IMR-90 (cell line): ENCODE measurements at regions not wholly inside any gene's neighbourhood (a gene's known extent, or its start where the extent isn't known, plus 50 kb on each side); places are given as distances from the start of the nearest gene placed in this dataset.

Experiments
- ATAC-seq: fragments of 200-7000 bp; cut with Tn5 transposase; 2 replicates; pipeline ENCODE4 v1.9.1; 2020; ENCODE audit warnings: low read depth, mild to moderate bottlenecking, moderate library complexity
- BruUV-seq: library from RNA; stranded (reverse); fragments of 400-500 nt; replicated peaks from 2 replicates; lab custom pipeline; 2021; lab: Mats Ljungman, UMichigan
- CTCF ChIA-PET: fragments of 300-600 bp; formaldehyde crosslinking; extraction: SDS; loops from one replicate; lab custom pipeline; 2021; ENCODE audit warnings: antibody characterized with exemption; lab: Yijun Ruan, JAX
- POLR2A ChIA-PET: fragments of 300-600 bp; sonication (Branson Sonifier 250); formaldehyde crosslinking; loops from one replicate; lab custom pipeline; 2022; ENCODE audit warnings: antibody characterized with exemption; ENCODE audit not compliant: unreplicated experiment; lab: Charles Lee
- DNase-seq: peaks from one replicate; pipeline ENCODE4 v3.0.0; 2013
- H2AFZ ChIP-seq: replicated peaks from 2 replicates; pipeline ENCODE3; 2013; ENCODE audit warnings: low read length, mild to moderate bottlenecking; ENCODE audit not compliant: poor library complexity
- H2AK5ac ChIP-seq: 2 replicates; pipeline ENCODE4 v1.6.1; 2013; ENCODE audit warnings: low read depth, low read length, inconsistent platforms
- H2AK9ac ChIP-seq: replicated peaks from 2 replicates; pipeline ENCODE3; 2013; ENCODE audit warnings: mild to moderate bottlenecking, low read depth, low read length, moderate library complexity; ENCODE audit not compliant: poor library complexity
- H2BK120ac ChIP-seq: 2 replicates; pipeline ENCODE4 v1.6.1; 2013; ENCODE audit warnings: low read depth, low read length, inconsistent platforms
- H2BK15ac ChIP-seq: 3 replicates; pipeline ENCODE4 v1.6.1; 2013; ENCODE audit warnings: low read depth, low read length, inconsistent platforms
- H2BK20ac ChIP-seq: 2 replicates; pipeline ENCODE4 v1.6.1; 2013; ENCODE audit warnings: low read depth, mild to moderate bottlenecking, inconsistent platforms, low read length, moderate library complexity
- H2BK5ac ChIP-seq: 2 replicates; pipeline ENCODE4 v1.6.1; 2013; ENCODE audit warnings: mild to moderate bottlenecking, low read depth, low read length, inconsistent platforms; ENCODE audit not compliant: poor library complexity, severe bottlenecking
- H3K14ac ChIP-seq: replicated peaks from 2 replicates; pipeline ENCODE4 v1.6.1; 2013; ENCODE audit warnings: low read depth, low read length, inconsistent platforms
- H3K18ac ChIP-seq: 2 replicates; pipeline ENCODE4 v1.6.1; 2013; ENCODE audit warnings: low read depth, low read length, control low read depth
- H3K23ac ChIP-seq: 2 replicates; pipeline ENCODE4 v1.6.1; 2013; ENCODE audit warnings: low read depth, low read length, inconsistent platforms
- H3K27ac ChIP-seq: 2 replicates; pipeline ENCODE4 v1.5.1; 2013; ENCODE audit warnings: mild to moderate bottlenecking, control low read depth, low read length; ENCODE audit not compliant: insufficient read depth
- H3K27me3 ChIP-seq: 2 replicates; pipeline ENCODE4 v1.6.1; 2013; ENCODE audit warnings: low read length; ENCODE audit not compliant: control insufficient read depth, insufficient read depth
- H3K36me3 ChIP-seq: 2 replicates; pipeline ENCODE4 v1.6.1; 2013; ENCODE audit warnings: low read length, mixed read lengths; ENCODE audit not compliant: control insufficient read depth, insufficient read depth
- H3K4ac ChIP-seq: 2 replicates; pipeline ENCODE4 v1.6.1; 2013; ENCODE audit warnings: low read depth, low read length, inconsistent platforms
- H3K4me1 ChIP-seq: 2 replicates; pipeline ENCODE4 v1.6.1; 2013; ENCODE audit warnings: low read length, mixed read lengths; ENCODE audit not compliant: control insufficient read depth, insufficient read depth
- H3K4me2 ChIP-seq: 2 replicates; pipeline ENCODE4 v1.6.1; 2013; ENCODE audit warnings: low read depth, mild to moderate bottlenecking, control low read depth, low read length, moderate library complexity
- H3K4me3 ChIP-seq: 2 replicates; pipeline ENCODE4 v1.5.1; 2013; ENCODE audit warnings: low read depth, mild to moderate bottlenecking, control low read depth, low read length, moderate library complexity; ENCODE audit not compliant: insufficient read depth
- H3K56ac ChIP-seq: 2 replicates; pipeline ENCODE4 v1.6.1; 2013; ENCODE audit warnings: low read length, inconsistent platforms; ENCODE audit not compliant: insufficient read depth; ENCODE audit errors: extremely low read depth
- H3K79me1 ChIP-seq, 2 experiments: 2 replicates each; pipeline ENCODE4 v1.6.1; 2013; ENCODE audit warnings: low read length in 2 of 2, inconsistent platforms in 1 of 2, low read depth in 1 of 2
- H3K9ac ChIP-seq: 2 replicates; pipeline ENCODE4 v1.6.1; 2013; ENCODE audit warnings: low read depth, low read length, control low read depth
- H3K9me1 ChIP-seq: 2 replicates; pipeline ENCODE4 v1.6.1; 2013; ENCODE audit warnings: low read length, inconsistent platforms; ENCODE audit not compliant: insufficient read depth
- H3K9me3 ChIP-seq: 2 replicates; pipeline ENCODE4 v1.6.1; 2013; ENCODE audit warnings: low read length; ENCODE audit not compliant: control insufficient read depth, insufficient read depth
- H4K20me1 ChIP-seq: 2 replicates; pipeline ENCODE4 v1.6.1; 2013; ENCODE audit warnings: low read length, inconsistent platforms; ENCODE audit not compliant: insufficient read depth
- H4K5ac ChIP-seq: 2 replicates; pipeline ENCODE4 v1.6.1; 2013; ENCODE audit warnings: mild to moderate bottlenecking, low read depth, low read length, control low read depth
- H4K8ac ChIP-seq, 2 experiments: 2 replicates each; pipeline ENCODE4 v1.6.1; 2013; ENCODE audit warnings: low read depth in 2 of 2, low read length in 2 of 2, control low read depth in 1 of 2, inconsistent platforms in 1 of 2
- H4K91ac ChIP-seq: 2 replicates; pipeline ENCODE4 v1.6.1; 2013; ENCODE audit warnings: low read depth, low read length, inconsistent platforms; ENCODE audit not compliant: insufficient read depth
- CTCF ChIP-seq: conservative IDR thresholded peaks from 2 replicates; pipeline ENCODE4 v1.5.1; 2012; ENCODE audit warnings: mild to moderate bottlenecking, low read depth, low read length, improper control_type of control experiment
- dilution Hi-C: fragments of 300-500 bp; cut with HindIII; formaldehyde crosslinking; loops from one replicate; pipeline ENCODE4 v1.14.3; 2018; ENCODE audit warnings: low sequenced_read_pairs; ENCODE audit not compliant: unreplicated experiment
- in situ Hi-C: fragments of 300-500 bp; cut with MboI; formaldehyde crosslinking; loops from 3 replicates; pipeline ENCODE4 v1.14.3; 2019; ENCODE audit warnings: low sequenced_read_pairs, inconsistent platforms, mixed read lengths
- intact Hi-C: fragments of 100-400 bp; cut with micrococcal nuclease; formaldehyde crosslinking; loops from 2 replicates; pipeline ENCODE4 v1.10.0; 2022

GRCh38 chr3:145248928-145249327 is 912.1 kb downstream of the PLOD2 start:
- Histone ChIP-seq H4K20me1 (no peaks in the 10 kb centered on the region), H3K4ac (no peak overlapping the region), H3K14ac (no peak overlapping the region), H2BK120ac (no peak overlapping the region), H3K4me3 (no peak overlapping the region), H2AK9ac (no peak overlapping the region), H3K9me1 (no peaks in the 10 kb centered on the region), H4K91ac (no peak overlapping the region), H3K4me2 (no peak overlapping the region), H2AFZ (no peak overlapping the region), H2BK15ac (no peak overlapping the region), H3K27ac (no peak overlapping the region), H2AK5ac (no peak overlapping the region), H3K4me1 (no peaks in the 10 kb centered on the region), H2BK20ac (no peak overlapping the region), H3K9me3 (peaks cover 9% of the 10 kb centered on the region), H3K36me3 (no peaks in the 10 kb centered on the region), H3K18ac (no peak overlapping the region), H3K27me3 (no peaks in the 10 kb centered on the region), H3K23ac (no peak overlapping the region), H4K8ac (no peak overlapping the region), H3K79me1 (no peaks in the 10 kb centered on the region), H4K5ac (no peak overlapping the region), H3K9ac (no peak overlapping the region), H3K56ac (no peak overlapping the region), H2BK5ac (no peak overlapping the region)
- intact Hi-C loops (no loop called here), in situ Hi-C loops (no loop called here), dilution Hi-C loops (no loop called here)
- ChIA-PET POLR2A (no interaction called here), CTCF (interaction anchor here (0.7 kb wide), 1 partner anchor 993 kb away, joined by 3 read pairs; no protein-coding TSS in a partner anchor)
- no peak for DNase-seq
- ATAC-seq, result no peak
- no TSS peak for BruUV-seq
- no peak for TF ChIP-seq CTCF
